DMS 273 (cell line): ENCODE measurements at regions not wholly inside any gene's neighbourhood (a gene's known extent, or its start where the extent isn't known, plus 50 kb on each side); places are given as distances from the start of the nearest gene placed in this dataset.

Experiments
- DNase-seq: peaks from one replicate; lab custom pipeline; 2025; ENCODE audit not compliant: unreplicated experiment; lab: John Stamatoyannopoulos, UW

DNA sequence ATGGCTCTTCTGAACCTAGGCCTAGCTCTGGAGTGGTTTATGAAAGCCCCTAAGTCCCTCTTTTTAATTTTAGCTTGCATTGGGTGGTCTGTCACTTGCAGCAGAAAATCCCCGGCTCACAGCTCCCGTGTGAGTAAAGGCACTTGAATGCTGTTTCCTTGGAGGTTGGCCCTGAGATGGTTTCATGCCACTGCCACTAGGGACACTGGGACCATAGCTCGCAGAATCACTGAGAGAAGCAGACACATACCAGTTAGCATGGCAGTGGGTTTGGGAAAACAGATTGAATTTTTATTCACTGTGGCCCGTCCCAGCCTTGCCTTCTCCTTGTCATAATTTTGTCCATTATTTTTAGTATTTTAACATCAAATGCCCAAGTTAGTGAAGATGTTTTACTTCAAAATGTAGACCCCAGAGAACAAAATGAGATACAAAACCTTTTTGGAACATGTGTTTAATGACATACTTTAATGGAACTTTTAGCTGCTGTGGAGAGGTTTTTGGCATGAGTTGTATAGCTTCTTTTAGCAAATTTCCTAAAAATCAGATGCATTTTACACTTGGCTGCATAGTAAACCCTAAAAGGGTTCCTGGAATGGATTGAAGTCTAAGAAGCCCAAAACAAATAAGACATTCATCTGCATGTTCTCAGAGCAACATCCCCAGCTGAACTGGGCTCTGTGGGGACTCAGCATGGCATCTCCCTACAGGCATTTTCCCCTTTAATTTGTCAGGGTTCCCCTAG is 259.7 kb upstream of the PITRM1 start:
- DNase-seq = no peak

DNA sequence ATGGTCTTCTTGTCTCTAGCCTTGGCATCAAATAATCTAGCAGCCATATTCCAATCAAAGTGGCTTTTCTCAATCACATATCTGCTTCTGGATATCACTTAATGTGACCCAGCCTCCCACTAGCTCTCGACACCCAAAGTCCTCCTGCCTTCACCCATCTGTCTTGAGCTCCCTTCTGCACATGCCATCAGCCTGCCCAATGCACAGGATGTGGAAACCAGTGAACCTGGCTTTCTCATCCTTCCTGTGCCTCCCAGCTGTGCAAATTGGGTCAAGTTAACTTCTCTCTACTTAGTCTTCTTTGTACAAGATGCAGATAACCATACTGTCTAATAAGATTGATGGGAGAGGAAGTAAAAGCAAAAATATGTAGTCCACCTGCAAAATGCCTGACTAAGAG is 257.9 kb upstream of the PITRM1 start:
- DNase-seq = no peak

DNA sequence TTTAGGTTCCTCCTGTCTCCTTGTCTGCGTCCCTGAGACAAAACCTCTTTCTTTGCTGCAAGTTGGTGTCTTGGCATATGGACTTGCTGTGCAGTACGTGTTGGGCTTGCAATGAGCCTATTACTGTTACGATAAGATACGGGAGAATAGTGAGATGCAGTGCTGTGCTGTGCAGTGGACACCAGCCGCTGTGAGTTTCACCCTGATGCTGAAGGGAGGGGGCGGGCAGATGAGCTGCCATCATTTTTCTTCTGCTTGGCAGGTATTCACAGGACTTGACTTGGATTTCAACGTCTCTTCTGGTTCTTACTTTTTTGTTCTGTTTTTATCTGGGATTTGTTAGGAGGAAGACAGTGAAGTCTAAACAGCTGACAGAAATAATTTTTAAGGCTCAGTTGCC is 257.1 kb upstream of the PITRM1 start:
- DNase-seq = no peak

DNA sequence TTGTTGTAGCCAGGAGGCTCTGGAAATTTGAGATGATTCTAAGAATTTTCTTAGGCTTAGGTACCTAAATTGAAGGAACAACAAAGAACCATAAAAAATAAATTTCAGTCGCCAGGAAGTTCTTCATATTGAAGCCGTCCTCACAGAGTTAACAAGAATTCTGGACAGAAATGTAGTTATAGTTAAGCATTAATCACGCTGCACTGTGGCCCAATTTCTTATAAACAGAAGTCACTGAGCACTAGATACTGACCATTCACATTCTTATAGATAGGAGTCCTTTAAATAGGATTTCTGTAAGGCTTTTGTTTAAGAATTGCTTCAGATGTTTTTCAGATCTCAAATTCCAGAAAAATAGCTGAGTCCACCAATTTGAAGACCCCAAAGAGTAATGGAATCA is 256.2 kb upstream of the PITRM1 start:
- DNase-seq = no peak

- no peak for DNase-seq
Observed at GRCh38 chr10:3427950-3428354, 255.4 kb upstream of the PITRM1 start.

DNA sequence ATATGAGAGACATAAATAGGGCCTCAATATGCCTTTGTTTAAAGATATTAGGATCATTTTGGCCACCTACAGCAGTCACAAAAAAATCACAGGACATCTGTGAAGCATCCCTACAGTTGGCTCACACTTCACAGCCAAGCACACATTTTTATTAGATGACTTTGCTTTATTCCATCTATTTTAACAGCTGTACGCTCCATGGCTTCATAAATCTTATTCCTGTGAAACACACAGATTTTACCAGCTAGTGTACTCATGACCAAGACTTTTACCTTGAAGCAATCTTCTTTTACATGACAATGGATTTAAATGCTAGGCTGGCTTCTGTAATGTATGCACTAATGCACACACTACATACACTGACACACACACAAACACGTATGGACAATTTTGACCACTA is 254.8 kb upstream of the PITRM1 start:
- DNase-seq = no peak

GRCh38 chr10:3426190-3426845 is 253.7 kb upstream of the PITRM1 start:
- DNase-seq = no peak

DNA sequence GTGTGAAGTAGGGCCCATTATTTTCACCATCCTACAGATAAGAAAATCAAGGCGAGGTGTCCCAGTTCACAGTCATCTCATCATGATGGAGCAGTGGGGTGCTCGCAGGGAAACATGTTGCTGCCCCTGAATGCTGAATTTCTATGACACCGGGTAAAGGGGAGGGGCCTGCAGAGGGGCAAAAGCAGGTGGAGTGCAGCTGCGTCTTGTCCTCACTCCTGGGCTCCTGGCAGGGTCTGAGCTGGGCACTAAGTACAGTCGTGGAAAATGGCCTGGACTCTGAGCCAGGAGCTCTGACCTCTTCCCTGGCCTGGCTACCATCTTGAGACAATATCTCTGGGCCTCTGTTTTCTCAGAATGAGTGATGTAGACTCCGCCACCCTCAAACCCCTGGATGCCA is 253.1 kb upstream of the PITRM1 start:
- no peak for DNase-seq

- DNase-seq = no peak
Observed at GRCh38 chr10:3425261-3425660, 252.7 kb upstream of the PITRM1 start.

- DNase-seq = no peak
Observed at GRCh38 chr10:3424111-3424851, 251.7 kb upstream of the PITRM1 start.

DNA sequence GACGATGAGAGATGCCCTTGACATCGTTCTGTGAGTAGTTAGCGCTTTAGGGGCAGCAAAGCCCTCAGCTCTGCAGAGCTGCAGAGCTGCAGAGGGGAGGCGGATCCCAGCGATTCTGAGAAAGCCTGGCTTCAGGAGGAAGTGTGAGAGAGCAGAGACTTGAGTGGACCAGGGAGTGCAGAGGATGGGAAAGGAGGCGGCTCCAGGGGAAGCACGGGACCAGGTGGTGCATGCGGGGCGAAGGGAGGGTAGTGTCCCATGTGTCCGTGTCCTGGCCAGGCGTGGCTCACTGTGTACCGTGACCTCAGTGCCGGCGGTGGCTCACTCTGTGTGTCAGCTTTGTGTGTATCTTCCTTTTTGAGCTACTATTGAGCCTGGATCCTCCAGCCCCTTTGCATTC is 250.8 kb upstream of the PITRM1 start:
- no peak for DNase-seq

DNA sequence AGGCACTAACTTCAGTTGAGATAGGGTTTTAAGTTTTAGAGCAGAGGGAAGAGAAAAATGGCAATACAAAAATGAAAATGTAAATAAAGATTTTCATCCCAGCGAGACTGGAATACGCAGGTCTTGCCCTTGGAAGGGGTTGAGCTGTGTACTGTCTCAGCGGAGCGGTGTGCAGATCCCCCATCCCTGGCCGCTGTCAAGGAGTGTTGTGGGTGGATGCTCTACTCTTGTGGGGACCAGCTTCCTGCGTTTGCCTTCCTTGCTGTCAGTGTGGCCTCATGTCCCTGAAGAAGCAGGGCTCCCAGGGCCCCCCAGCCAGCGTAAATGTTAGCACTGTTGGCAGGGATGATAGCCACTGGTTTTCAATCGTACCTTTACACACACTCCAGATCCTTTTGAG is 249.7 kb upstream of the PITRM1 start:
- DNase-seq = no peak

DNA sequence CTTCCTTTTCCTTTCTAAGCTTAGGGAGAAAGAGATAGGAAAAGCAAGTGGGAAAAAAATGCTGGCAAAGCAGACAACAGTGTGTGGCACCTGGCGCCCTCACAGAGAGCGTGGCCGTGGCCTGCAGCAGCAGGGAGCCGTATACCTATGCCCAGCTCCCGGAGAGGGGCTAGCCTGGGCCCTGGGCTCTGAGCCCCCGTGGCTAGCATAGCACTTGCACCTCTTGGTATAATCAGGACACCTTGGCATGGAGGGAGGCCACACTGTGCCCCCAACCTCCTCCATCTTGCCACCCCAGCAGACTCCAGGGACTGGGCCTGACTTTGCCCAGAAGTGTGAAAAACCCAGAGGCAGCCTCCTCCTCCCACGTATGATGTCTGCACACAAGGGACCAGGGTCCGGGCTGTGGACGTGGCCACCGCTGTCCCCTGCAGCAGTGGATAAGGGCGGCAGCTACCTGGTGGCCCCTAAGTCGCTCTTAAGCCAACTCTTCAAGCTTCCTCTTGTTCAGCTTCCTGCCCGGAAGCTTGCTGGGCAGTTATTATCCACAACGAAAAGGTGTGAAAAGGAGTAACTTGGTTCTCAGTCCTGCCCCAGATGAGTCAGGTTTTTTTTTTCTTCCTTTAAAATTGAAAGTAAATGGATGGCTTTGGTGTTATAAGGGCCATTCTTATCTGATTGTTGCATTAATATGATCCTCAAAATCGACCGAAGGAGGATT is 249.1 kb upstream of the PITRM1 start:
- DNase-seq = no peak

- no peak for DNase-seq
Observed at GRCh38 chr10:3420527-3421469, 248.2 kb upstream of the PITRM1 start.

DNA sequence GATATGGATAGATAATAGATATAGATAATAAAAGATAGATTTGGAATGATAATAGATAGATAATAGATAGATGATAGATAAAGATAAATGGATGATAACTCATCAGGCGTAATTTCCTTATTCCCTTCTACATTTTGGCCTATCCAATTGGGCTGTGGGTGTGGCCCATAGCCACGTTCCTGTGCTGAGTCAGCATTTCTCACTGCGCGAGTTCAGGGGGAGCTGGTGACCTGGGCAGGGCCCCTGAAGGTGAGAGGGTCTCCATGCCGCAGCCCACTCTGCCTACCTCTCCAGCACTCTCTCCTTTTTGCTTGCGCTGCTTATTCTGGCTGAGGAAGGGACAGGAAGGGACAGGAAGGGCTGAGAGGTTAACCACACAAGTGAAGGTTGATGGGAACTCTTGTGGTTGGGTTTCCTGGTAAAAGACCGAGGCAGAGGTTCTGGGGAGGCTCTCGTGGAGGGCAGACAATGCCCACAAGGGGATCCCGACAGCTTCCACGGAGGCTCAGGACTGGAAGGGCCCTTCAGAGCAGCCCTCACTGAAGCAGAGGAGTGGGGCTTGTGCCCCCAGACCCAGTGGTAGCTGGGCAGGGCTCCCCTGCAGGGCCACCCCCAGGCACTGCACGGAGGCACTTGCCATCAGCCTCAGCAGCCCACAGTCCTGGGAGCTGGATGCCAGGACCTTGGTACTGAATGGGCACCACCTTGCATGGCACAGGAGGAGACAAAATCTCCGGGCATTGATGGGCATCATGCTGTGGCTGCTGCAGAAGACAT is 247.3 kb upstream of the PITRM1 start:
- no peak for DNase-seq

DNA sequence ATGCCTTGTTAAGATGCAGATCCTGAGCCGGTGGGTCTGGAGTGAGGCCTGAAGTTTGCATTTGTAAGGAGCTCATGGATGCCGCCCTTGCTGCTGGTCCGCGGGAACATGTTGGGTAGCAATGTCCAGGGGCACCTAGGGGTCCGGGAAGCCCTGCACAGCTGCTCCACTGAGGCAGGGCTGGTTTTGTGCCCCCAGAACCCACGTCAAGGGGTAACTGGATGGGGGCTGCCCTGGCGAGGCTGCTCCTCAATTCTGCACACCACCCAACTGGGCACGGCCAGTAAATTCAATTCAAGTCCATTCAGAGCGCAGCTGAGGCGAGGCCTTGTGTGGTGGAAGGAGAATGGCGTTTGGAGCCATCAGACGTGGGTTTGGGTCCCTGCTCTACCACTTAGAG is 246.3 kb upstream of the PITRM1 start:
- no peak for DNase-seq

- DNase-seq = no peak
Observed at GRCh38 chr10:3418041-3418754, 245.6 kb upstream of the PITRM1 start.

- DNase-seq = no peak
Observed at GRCh38 chr10:3417096-3417495, 244.5 kb upstream of the PITRM1 start.
